HepG2 (cell line): ENCODE measurements at regions not wholly inside any gene's neighbourhood (a gene's known extent, or its start where the extent isn't known, plus 50 kb on each side); places are given as distances from the start of the nearest gene placed in this dataset.

ENCODE experiments used
- ATAC-seq: fragments of 200-7000 bp; cut with Tn5 transposase; 3 replicates; pipeline ENCODE4 v1.9.1; 2020; ENCODE audit warnings: mild to moderate bottlenecking, moderate library complexity
- BruUV-seq: library from RNA; stranded (reverse); fragments of 400-500 nt; replicated peaks from 2 replicates; lab custom pipeline; 2021; lab: Mats Ljungman, UMichigan
- CTCF ChIA-PET: fragments of 300-600 bp; formaldehyde crosslinking; extraction: SDS; loops from one replicate; lab custom pipeline; 2021; ENCODE audit warnings: low total read pairs, inconsistent platforms, low intra/inter-chr PET ratio; lab: Yijun Ruan, JAX
- POLR2A ChIA-PET: fragments of 350-600 bp; sonication (Branson Sonifier 250); formaldehyde crosslinking; loops from one replicate; lab custom pipeline; 2020; ENCODE audit warnings: antibody characterized with exemption, inconsistent platforms; lab: Yijun Ruan, JAX
- DNase-seq: peaks from one replicate; pipeline ENCODE4 v3.0.0-alpha.2; 2015; ENCODE audit warnings: low spot score
- FAIRE-seq: peaks from 3 replicates; lab custom pipeline; 2011; peaks lifted over from hg19 to GRCh38; lab: Jason Lieb, UNC
- H2AFZ ChIP-seq: one replicate; pipeline ENCODE4 v1.6.1; 2011; ENCODE audit warnings: low read length, inconsistent platforms
- H3K27ac ChIP-seq: fragments of 300-600 bp; 3 replicates; pipeline ENCODE4 v1.8.0; 2011; ENCODE audit warnings: mixed run types, mild to moderate bottlenecking, mixed read lengths, low read length, inconsistent platforms; ENCODE audit not compliant: insufficient read depth; ENCODE audit errors: extremely low read length
- H3K27me3 ChIP-seq, 2 experiments: fragments of 200-600 bp in 1 of 2; 2 replicates in 1 of 2; 3 replicates in 1 of 2; pipeline versions ENCODE4 v1.6.0 to v1.8.0; 2011; ENCODE audit warnings: low read length in 2 of 2, mild to moderate bottlenecking in 2 of 2, moderate library complexity in 2 of 2, inconsistent platforms in 1 of 2; ENCODE audit not compliant: insufficient read depth in 2 of 2, control insufficient read depth in 1 of 2
- H3K36me3 ChIP-seq, 2 experiments: fragments of 200-600 bp in 1 of 2; replicated peaks in 1 of 2; 2 replicates in 1 of 2; 3 replicates in 1 of 2; pipeline versions ENCODE4 v1.5.1 to v1.8.0; 2011; ENCODE audit warnings: low read length in 2 of 2, inconsistent platforms in 1 of 2; ENCODE audit not compliant: insufficient read depth in 2 of 2, control insufficient read depth in 1 of 2
- H3K4me1 ChIP-seq: 2 replicates; pipeline ENCODE4 v1.5.1; 2012; ENCODE audit warnings: low read length, inconsistent platforms; ENCODE audit not compliant: insufficient read depth
- H3K4me2 ChIP-seq: 2 replicates; pipeline ENCODE4 v1.6.0; 2011; ENCODE audit warnings: low read depth, low read length, inconsistent platforms
- H3K4me3 ChIP-seq, 3 experiments: fragments of 200-600 bp in 1 of 3; sonication (generic), shearing (Covaris generic) in 1 of 3; replicated peaks in 1 of 3; 2 replicates each; pipeline ENCODE4 v1.5.1; 2011 to 2016; ENCODE audit warnings: low read length in 3 of 3, inconsistent platforms in 2 of 3, low read depth in 2 of 3, mild to moderate bottlenecking in 2 of 3, control low read depth in 1 of 3, mixed read lengths in 1 of 3; ENCODE audit not compliant: insufficient read depth in 1 of 3
- H3K79me2 ChIP-seq: one replicate; pipeline ENCODE4 v1.6.1; 2011; ENCODE audit warnings: low read length, inconsistent platforms; ENCODE audit not compliant: insufficient read depth
- H3K9ac ChIP-seq: 2 replicates; pipeline ENCODE4 v1.6.0; 2011; ENCODE audit warnings: mild to moderate bottlenecking, low read depth, low read length, inconsistent platforms; ENCODE audit not compliant: insufficient read depth
- H3K9me3 ChIP-seq: 2 replicates; pipeline ENCODE4 v1.5.1; 2012; ENCODE audit warnings: mild to moderate bottlenecking, low read length
- H4K20me1 ChIP-seq: 2 replicates; pipeline ENCODE4 v1.6.0; 2011; ENCODE audit warnings: inconsistent platforms, mild to moderate bottlenecking, low read length, moderate library complexity; ENCODE audit not compliant: insufficient read depth
- ARID4A ChIP-seq: sonication (generic); formaldehyde crosslinking; IDR thresholded peaks from 2 replicates; pipeline ENCODE4 v1.5.0; 2020; ENCODE audit warnings: mild to moderate bottlenecking, missing genetic modification reagents, borderline replicate concordance
- GATAD2A ChIP-seq: IDR thresholded peaks from 2 replicates; pipeline ENCODE4 v1.6.1; 2016
- MAFF ChIP-seq: IDR thresholded peaks from 2 replicates; pipeline ENCODE4 v1.6.1; 2011; ENCODE audit warnings: low read depth, low read length, improper control_type of control experiment
- MAFK ChIP-seq, 2 experiments: IDR thresholded peaks in 1 of 2; conservative IDR thresholded peaks in 1 of 2; 2 replicates each; pipeline ENCODE4 v1.6.1; 2011; ENCODE audit warnings: improper control_type of control experiment in 2 of 2, low read length in 2 of 2
- MTA3 ChIP-seq: sonication (generic); formaldehyde crosslinking; IDR thresholded peaks from 2 replicates; pipeline ENCODE4 v1.4.0; 2020; ENCODE audit warnings: missing genetic modification reagents
- SSRP1 ChIP-seq: IDR thresholded peaks from 2 replicates; pipeline ENCODE4 v1.6.1; 2016; ENCODE audit warnings: control low read depth
- ZMYM3 ChIP-seq: sonication (generic); formaldehyde crosslinking; IDR thresholded peaks from 2 replicates; pipeline ENCODE4 v1.5.1; 2020; ENCODE audit warnings: mild to moderate bottlenecking, missing genetic modification reagents
- WGBS: methylation state at CpG from one replicate; pipeline ENCODE4 v1.1.6; 2017; ENCODE audit warnings: low lambda C conversion rate; 5-methylcytosine and 5-hydroxymethylcytosine counted together
- in situ Hi-C: cut with HindIII; loops from 2 replicates; pipeline ENCODE4 v1.10.0; 2017; ENCODE audit warnings: low pct_unique_long_range_greater_than_20kb; ENCODE audit not compliant: extremely low pct_ligation_motif_present
- intact Hi-C: fragments of 100-400 bp; cut with micrococcal nuclease; formaldehyde crosslinking; loops from one replicate; pipeline ENCODE4 v1.10.0; 2022; ENCODE audit not compliant: unreplicated experiment

- TF ChIP-seq ARID4A (CRISPR knock-in tag) (no peak), SSRP1 (CRISPR knock-in tag) (no peak)
These were observed 753.9 kb downstream of the SUCLG1 start (continued) for GRCh38 chr2:83705146-83705545.

- Histone ChIP-seq H3K4me2 (no peak overlapping the region), H3K9me3 (peaks cover 65% of the 10 kb centered on the region), H2AFZ (no peak overlapping the region), H4K20me1 (no peaks in the 10 kb centered on the region), H3K36me3 (no peaks in the 10 kb centered on the region), H3K9ac (no peak overlapping the region), H3K4me1 (no peaks in the 10 kb centered on the region), H3K4me3 (no peak overlapping the region), H3K27ac (no peak overlapping the region), H3K27me3 (no peaks in the 10 kb centered on the region), H3K79me2 (no peaks in the 10 kb centered on the region)
- DNase-seq (no peak), ATAC-seq (no peak), FAIRE-seq (no peak)
- intact Hi-C loops: no loop called here
- in situ Hi-C loops: no loop called here
- BruUV-seq: no TSS peak
- ChIA-PET CTCF (no interaction called here), POLR2A (no interaction called here)
- TF ChIP-seq MTA3 (CRISPR knock-in tag) (no peak), ZMYM3 (no peak), MAFF (peak; percentile 89), MAFK (conservative IDR thresholded peaks at IDR 0.05 in 1 of 2, IDR thresholded peaks at IDR 0.05 in 1 of 2; ENCODE audit: low read length in 2 of 2) (peak; percentile 87 to 96), GATAD2A (CRISPR knock-in tag) (no peak)
- 2% methylated on average over 1 of the region's 1 CpG for WGBS
These were observed 755.5 kb downstream of the SUCLG1 start for GRCh38 chr2:83703598-83703997.
